Uterus (tissue), 3 donors: ENCODE measurements at regions not wholly inside any gene's neighbourhood (a gene's known extent, or its start where the extent isn't known, plus 50 kb on each side); places are given as distances from the start of the nearest gene placed in this dataset.

Experiments
- DNase-seq, 2 donors: peaks; one replicate each; pipeline ENCODE4 v3.0.0-alpha.2; 2019 to 2020
- H3K27ac ChIP-seq, 2 donors: fragments of 200-600 bp; sonication (generic); 1 replicate in 1 of 2; 2 replicates in 1 of 2; pipeline ENCODE4 v1.5.1; 2016 to 2018
- H3K27me3 ChIP-seq, 2 donors: fragments of 200-600 bp; sonication (generic); one replicate each; pipeline ENCODE4 v1.5.1; 2018 to 2019; ENCODE audit warnings: control low read depth in 1 of 2
- H3K36me3 ChIP-seq, 2 donors: fragments of 200-600 bp; sonication (generic); one replicate each; pipeline ENCODE4 v1.5.1; 2019; ENCODE audit warnings: control low read depth in 1 of 2
- H3K4me1 ChIP-seq, 2 donors: fragments of 200-600 bp; sonication (generic); one replicate each; pipeline ENCODE4 v1.5.1; 2018 to 2019; ENCODE audit warnings: control low read depth in 1 of 2
- H3K4me3 ChIP-seq, 2 donors: fragments of 200-600 bp; sonication (generic); 1 replicate in 1 of 2; 2 replicates in 1 of 2; pipeline ENCODE4 v1.5.1; 2018 to 2019; ENCODE audit warnings: mild to moderate bottlenecking in 1 of 2
- H3K9me3 ChIP-seq, 2 donors: fragments of 200-600 bp; sonication (generic); one replicate each; pipeline ENCODE4 v1.5.1; 2019; ENCODE audit warnings: control low read depth in 1 of 2
- CTCF ChIP-seq, 4 experiments: fragments of 200-600 bp in 2 of 4; fragments of 450-650 bp in 2 of 4; sonication (generic) in 2 of 4; IDR thresholded peaks; one replicate each; pipeline ENCODE4 v1.5.1; 2016 to 2019; ENCODE audit warnings: antibody characterized with exemption in 4 of 4, mild to moderate bottlenecking in 2 of 4, moderate library complexity in 1 of 4
- POLR2A ChIP-seq, 2 donors: fragments of 450-650 bp; IDR thresholded peaks; one replicate each; pipeline ENCODE4 v1.6.1; 2016; ENCODE audit warnings: antibody characterized with exemption in 2 of 2, mild to moderate bottlenecking in 1 of 2, moderate library complexity in 1 of 2
- intact Hi-C: fragments of 100-400 bp; cut with DNase I; formaldehyde crosslinking; loops from one replicate; pipeline ENCODE4 v1.15.1; 2023; ENCODE audit warnings: low total_unique reads
- donor health status: DM: yes; HTN: yes; CAD: no.

GRCh38 chrX:23483396-23483795, 148.7 kb downstream of the PTCHD1 start:
- Histone ChIP-seq H3K9me3 (no peaks in the 10 kb centered on the region), H3K4me1 (no peaks in the 10 kb centered on the region), H3K4me3 (no peak overlapping the region), H3K27ac (no peak overlapping the region), H3K36me3 (no peaks in the 10 kb centered on the region), H3K27me3 (no peaks in the 10 kb centered on the region)
- intact Hi-C loops, result no loop called here
- DNase-seq, result no peak
- TF ChIP-seq CTCF (IDR thresholded peaks at IDR 0.05) (no peak), POLR2A (IDR thresholded peaks at IDR 0.05) (no peak)

- H3K27ac ChIP-seq, result no peak overlapping the region
- no peak for DNase-seq
- H3K36me3 ChIP-seq, result no peaks in the 10 kb centered on the region
- intact Hi-C loops, result no loop called here
- no peak overlapping the region for H3K4me3 ChIP-seq
- TF ChIP-seq POLR2A (IDR thresholded peaks at IDR 0.05) (no peak), CTCF (IDR thresholded peaks at IDR 0.05) (no peak)
- no peaks in the 10 kb centered on the region for H3K9me3 ChIP-seq
- H3K27me3 ChIP-seq, result no peaks in the 10 kb centered on the region
- no peaks in the 10 kb centered on the region for H3K4me1 ChIP-seq
These were observed 159.3 kb downstream of the PTCHD1 start for GRCh38 chrX:23493941-23494374.

- H3K9me3 ChIP-seq, result no peaks in the 10 kb centered on the region
- DNase-seq, result no peak
- intact Hi-C loops, result no loop called here
- H3K36me3 ChIP-seq, result no peaks in the 10 kb centered on the region
- no peak overlapping the region for H3K27ac ChIP-seq
- no peak overlapping the region for H3K4me3 ChIP-seq
- TF ChIP-seq POLR2A (IDR thresholded peaks at IDR 0.05) (no peak), CTCF (IDR thresholded peaks at IDR 0.05) (no peak)
- no peaks in the 10 kb centered on the region for H3K4me1 ChIP-seq
- H3K27me3 ChIP-seq, result no peaks in the 10 kb centered on the region
These were observed 160.1 kb downstream of the PTCHD1 start for GRCh38 chrX:23494741-23495140.

- H3K4me3 ChIP-seq, result no peak overlapping the region
- intact Hi-C loops, result no loop called here
These were observed 163.3 kb downstream of the PTCHD1 start for GRCh38 chrX:23497919-23498318.

GRCh38 chrX:23501974-23502373, 165.3 kb upstream of the PRDX4 start:
- no peak overlapping the region for H3K4me3 ChIP-seq
- H3K36me3 ChIP-seq, result no peaks in the 10 kb centered on the region
- H3K27ac ChIP-seq, result no peak overlapping the region
- no peak for DNase-seq
- TF ChIP-seq POLR2A (IDR thresholded peaks at IDR 0.05) (no peak), CTCF (IDR thresholded peaks at IDR 0.05) (no peak)
- intact Hi-C loops, result no loop called here
- no peaks in the 10 kb centered on the region for H3K27me3 ChIP-seq
- no peaks in the 10 kb centered on the region for H3K9me3 ChIP-seq
- no peaks in the 10 kb centered on the region for H3K4me1 ChIP-seq

More at GRCh38 chrX:23497919-23498318, 163.3 kb downstream of the PTCHD1 start:
- no peaks in the 10 kb centered on the region for H3K27me3 ChIP-seq
- no peak overlapping the region for H3K27ac ChIP-seq
- no peaks in the 10 kb centered on the region for H3K9me3 ChIP-seq
- H3K36me3 ChIP-seq, result no peaks in the 10 kb centered on the region
- no peaks in the 10 kb centered on the region for H3K4me1 ChIP-seq
- no peak for DNase-seq
- TF ChIP-seq CTCF (IDR thresholded peaks at IDR 0.05) (no peak), POLR2A (IDR thresholded peaks at IDR 0.05) (no peak)
